Natural killer cell (primary cell): ENCODE measurements at regions not wholly inside any gene's neighbourhood (a gene's known extent, or its start where the extent isn't known, plus 50 kb on each side); places are given as distances from the start of the nearest gene placed in this dataset.

Experiments used
- ATAC-seq, 3 donors: fragments of 150-1000 bp in 2 of 3; fragments of 200-7000 bp in 1 of 3; cut with Tn5 transposase; 1 replicate in 1 of 3; 2 replicates in 2 of 3; pipeline ENCODE4 v1.10.0; 2021; ENCODE audit warnings: mild to moderate bottlenecking in 2 of 3, moderate library complexity in 2 of 3
- DNase-seq, 2 donors: peaks; one replicate each; pipeline versions ENCODE4 v3.0.0 to v3.0.0-alpha.2; 2013 to 2021; ENCODE audit warnings: mixed read lengths in 1 of 2
- H3K27ac ChIP-seq: one replicate; pipeline ENCODE4 v1.5.1; 2013; ENCODE audit warnings: mild to moderate bottlenecking, low read length
- H3K27me3 ChIP-seq: one replicate; pipeline ENCODE4 v1.6.1; 2013; ENCODE audit warnings: low read length; ENCODE audit not compliant: control insufficient read depth, insufficient read depth
- H3K36me3 ChIP-seq: one replicate; pipeline ENCODE4 v1.6.1; 2013; ENCODE audit warnings: low read length; ENCODE audit not compliant: control insufficient read depth, insufficient read depth
- H3K4me1 ChIP-seq: one replicate; pipeline ENCODE4 v1.6.1; 2013; ENCODE audit warnings: low read length; ENCODE audit not compliant: control insufficient read depth, insufficient read depth
- H3K4me3 ChIP-seq: one replicate; pipeline ENCODE4 v1.5.1; 2013; ENCODE audit warnings: low read length
- H3K9me3 ChIP-seq: one replicate; pipeline ENCODE4 v1.6.1; 2013; ENCODE audit warnings: low read length; ENCODE audit not compliant: control insufficient read depth, insufficient read depth
- H3K27ac Mint-ChIP-seq, 2 donors: one replicate each; pipeline ENCODE4 v1.8.0; 2022; ENCODE audit warnings: mild to moderate bottlenecking in 2 of 2, mixed read lengths in 2 of 2, moderate library complexity in 1 of 2
- H3K27me3 Mint-ChIP-seq, 2 donors: one replicate each; pipeline ENCODE4 v1.8.0; 2022; ENCODE audit warnings: low read depth in 2 of 2, mixed read lengths in 2 of 2
- H3K36me3 Mint-ChIP-seq: one replicate; pipeline ENCODE4 v1.8.0; 2022; ENCODE audit warnings: mixed read lengths
- H3K4me1 Mint-ChIP-seq, 2 donors: one replicate each; pipeline ENCODE4 v1.8.0; 2022; ENCODE audit warnings: mixed read lengths in 2 of 2
- H3K4me3 Mint-ChIP-seq: one replicate; pipeline ENCODE4 v1.8.0; 2022; ENCODE audit warnings: mild to moderate bottlenecking, moderate library complexity, mixed read lengths
- H3K9me3 Mint-ChIP-seq, 2 donors: one replicate each; pipeline ENCODE4 v1.8.0; 2022; ENCODE audit warnings: mixed read lengths in 2 of 2
- WGBS: methylation state at CpG from one replicate; pipeline ENCODE4 v1.1.7; 2013; ENCODE audit warnings: missing lambda C conversion rate; ENCODE audit not compliant: insufficient coverage; 5-methylcytosine and 5-hydroxymethylcytosine counted together
- intact Hi-C: fragments of 100-400 bp; cut with micrococcal nuclease; formaldehyde crosslinking; loops from one replicate; pipeline ENCODE4 v1.14.2; 2022
- TF ChIP-seq, protein P1 (sequence below): fragments of 200-600 bp; IDR thresholded peaks from one replicate; pipeline ENCODE4 v1.8.0; 2022; ENCODE audit warnings: antibody characterized with exemption

DNA sequence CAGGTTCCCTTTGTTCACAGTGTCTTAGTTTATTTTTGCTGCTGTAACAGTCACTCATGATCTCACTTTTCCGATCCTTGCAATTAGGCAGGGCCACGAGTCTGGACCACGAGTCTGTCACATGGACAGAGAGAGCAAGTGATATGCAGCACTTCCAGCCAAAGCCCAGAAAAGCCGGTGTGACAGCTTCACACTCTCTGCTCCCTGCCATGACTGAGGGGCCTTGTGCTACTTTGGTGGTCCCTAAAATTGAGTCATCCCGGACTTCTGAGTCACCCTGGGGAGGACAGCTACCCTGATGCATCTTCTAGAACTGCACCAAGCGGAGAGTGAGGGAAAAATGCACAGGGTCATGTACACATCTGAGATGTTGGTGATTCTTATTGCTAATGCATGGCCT is 179.6 kb downstream of the EFNB2 start:
- Histone ChIP-seq H3K27ac (no peak overlapping the region), H3K9me3 (no peaks in the 10 kb centered on the region), H3K4me3 (no peak overlapping the region), H3K4me1 (no peaks in the 10 kb centered on the region), H3K36me3 (no peaks in the 10 kb centered on the region), H3K27me3 (no peaks in the 10 kb centered on the region)
- DNase-seq: no peak
- peaks cover 2 to 3% of the 10 kb centered on the region in 2 donors for H3K9me3 Mint-ChIP-seq
- ATAC-seq: no peak
- TF ChIP-seq, protein P1, sequence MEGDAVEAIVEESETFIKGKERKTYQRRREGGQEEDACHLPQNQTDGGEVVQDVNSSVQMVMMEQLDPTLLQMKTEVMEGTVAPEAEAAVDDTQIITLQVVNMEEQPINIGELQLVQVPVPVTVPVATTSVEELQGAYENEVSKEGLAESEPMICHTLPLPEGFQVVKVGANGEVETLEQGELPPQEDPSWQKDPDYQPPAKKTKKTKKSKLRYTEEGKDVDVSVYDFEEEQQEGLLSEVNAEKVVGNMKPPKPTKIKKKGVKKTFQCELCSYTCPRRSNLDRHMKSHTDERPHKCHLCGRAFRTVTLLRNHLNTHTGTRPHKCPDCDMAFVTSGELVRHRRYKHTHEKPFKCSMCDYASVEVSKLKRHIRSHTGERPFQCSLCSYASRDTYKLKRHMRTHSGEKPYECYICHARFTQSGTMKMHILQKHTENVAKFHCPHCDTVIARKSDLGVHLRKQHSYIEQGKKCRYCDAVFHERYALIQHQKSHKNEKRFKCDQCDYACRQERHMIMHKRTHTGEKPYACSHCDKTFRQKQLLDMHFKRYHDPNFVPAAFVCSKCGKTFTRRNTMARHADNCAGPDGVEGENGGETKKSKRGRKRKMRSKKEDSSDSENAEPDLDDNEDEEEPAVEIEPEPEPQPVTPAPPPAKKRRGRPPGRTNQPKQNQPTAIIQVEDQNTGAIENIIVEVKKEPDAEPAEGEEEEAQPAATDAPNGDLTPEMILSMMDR: no peak
- no peak overlapping the region for H3K4me3 Mint-ChIP-seq
- WGBS: 85% methylated on average over 6 of the region's 6 CpGs
- intact Hi-C loops: no loop called here
- H3K27ac Mint-ChIP-seq: no peak overlapping the region
- no peaks in the 10 kb centered on the region for H3K36me3 Mint-ChIP-seq
- H3K27me3 Mint-ChIP-seq: peaks cover 3 to 12% of the 10 kb centered on the region in 2 donors
- no peaks in the 10 kb centered on the region for H3K4me1 Mint-ChIP-seq

DNA sequence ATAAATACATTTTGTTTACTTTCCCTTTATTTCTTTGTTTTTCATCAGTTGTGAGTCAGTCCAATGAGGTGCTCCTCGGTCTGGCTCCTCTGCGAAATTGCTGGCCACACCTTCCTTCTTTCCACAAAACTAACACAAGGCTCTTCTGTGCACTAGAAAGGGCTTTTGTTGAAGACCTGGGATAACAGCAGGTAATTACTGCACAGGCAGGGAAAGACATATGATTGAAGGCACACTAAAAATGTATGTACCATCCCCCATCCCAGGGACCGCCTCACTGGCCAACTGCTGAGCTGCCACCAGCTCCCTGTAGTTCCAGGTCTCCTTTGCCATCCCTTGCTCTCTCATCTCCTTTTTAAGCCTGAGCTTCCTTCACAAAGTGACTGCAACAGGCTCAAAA is 180.5 kb downstream of the EFNB2 start:
- WGBS: 88% methylated on average over 3 of the region's 3 CpGs
- peaks cover 3 to 16% of the 10 kb centered on the region in 2 donors for H3K27me3 Mint-ChIP-seq

DNA sequence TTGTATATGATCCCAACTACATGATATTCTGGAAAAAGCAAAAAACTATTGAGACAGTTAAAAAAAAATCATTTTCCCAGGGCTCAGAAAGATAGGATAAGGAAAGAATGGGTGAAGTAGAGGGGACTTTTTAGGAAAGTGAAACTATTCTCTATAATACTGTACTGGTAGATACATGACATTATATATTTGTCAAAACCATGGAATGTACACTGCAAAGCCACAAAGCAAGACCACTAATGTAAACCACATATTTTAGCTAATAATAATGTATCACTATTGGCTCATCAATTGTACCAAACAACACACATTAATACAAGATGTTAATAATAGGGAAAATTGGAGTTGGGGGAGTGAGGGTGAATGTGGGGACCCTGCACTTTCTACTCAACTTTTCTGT is 182.6 kb downstream of the EFNB2 start:
- H3K4me3 Mint-ChIP-seq: no peak overlapping the region
- Histone ChIP-seq H3K36me3 (no peaks in the 10 kb centered on the region), H3K27me3 (peaks cover 18% of the 10 kb centered on the region), H3K27ac (no peak overlapping the region), H3K4me1 (no peaks in the 10 kb centered on the region), H3K9me3 (no peaks in the 10 kb centered on the region), H3K4me3 (no peak overlapping the region)
- DNase-seq (no peak), ATAC-seq (no peak)
- peaks cover 8 to 16% of the 10 kb centered on the region in 2 donors for H3K27me3 Mint-ChIP-seq
- no peak overlapping the region for H3K27ac Mint-ChIP-seq
- no peaks in the 10 kb centered on the region for H3K4me1 Mint-ChIP-seq
- intact Hi-C loops: loop anchor here (5.0 kb wide), 1 partner anchor 811 kb away; no protein-coding TSS in a partner anchor
- TF ChIP-seq, protein P1: no peak
- H3K9me3 Mint-ChIP-seq: peaks cover 2 to 3% of the 10 kb centered on the region in 2 donors
- H3K36me3 Mint-ChIP-seq: no peaks in the 10 kb centered on the region

More for the DNA sequence above, 180.5 kb downstream of the EFNB2 start:
- intact Hi-C loops: loop anchor here (5.0 kb wide), 1 partner anchor 813 kb away; no protein-coding TSS in a partner anchor
- H3K27me3 ChIP-seq: peaks cover 6% of the 10 kb centered on the region
- no peak for DNase-seq
- H3K9me3 Mint-ChIP-seq: peaks cover 2 to 3% of the 10 kb centered on the region in 2 donors
- no peaks in the 10 kb centered on the region for H3K4me1 Mint-ChIP-seq
- no peaks in the 10 kb centered on the region for H3K4me1 ChIP-seq
- H3K9me3 ChIP-seq: no peaks in the 10 kb centered on the region
- no peak for ATAC-seq
- H3K4me3 Mint-ChIP-seq: no peak overlapping the region
- H3K4me3 ChIP-seq: no peak overlapping the region
- no peaks in the 10 kb centered on the region for H3K36me3 ChIP-seq
- no peaks in the 10 kb centered on the region for H3K36me3 Mint-ChIP-seq
- TF ChIP-seq, protein P1: no peak
- no peak overlapping the region for H3K27ac ChIP-seq
- no peak overlapping the region for H3K27ac Mint-ChIP-seq

DNA sequence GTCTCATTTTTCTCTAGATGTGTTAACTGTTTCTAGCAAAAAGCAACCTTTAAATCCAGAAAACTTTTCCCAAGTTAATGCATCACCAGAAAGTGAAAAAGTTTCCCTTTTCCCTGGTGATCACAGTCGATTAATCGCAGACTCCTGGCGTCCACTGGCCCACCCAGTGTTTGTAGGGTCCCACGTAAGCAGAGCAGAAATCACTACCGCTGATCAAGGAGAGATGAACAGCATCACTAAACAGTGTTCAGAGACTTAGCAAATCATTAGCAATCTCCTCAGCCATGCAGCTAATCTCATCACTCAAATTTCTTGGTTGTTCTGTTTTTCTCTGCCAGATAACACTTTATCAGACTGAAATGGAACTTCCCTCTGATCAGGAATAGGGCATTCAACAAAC is 184.2 kb downstream of the EFNB2 start:
- Mint-ChIP-seq H3K4me1 (no peaks in the 10 kb centered on the region), H3K4me3 (no peak overlapping the region), H3K27me3 (peaks cover 5 to 16% of the 10 kb centered on the region in 2 donors), H3K36me3 (no peaks in the 10 kb centered on the region), H3K9me3 (peaks cover 0 to 2% of the 10 kb centered on the region in 2 donors), H3K27ac (no peak overlapping the region)
- no peaks in the 10 kb centered on the region for H3K4me1 ChIP-seq
- H3K27me3 ChIP-seq: peaks cover 24% of the 10 kb centered on the region
- 93% methylated on average over 5 of the region's 5 CpGs for WGBS
- H3K27ac ChIP-seq: no peak overlapping the region
- no peaks in the 10 kb centered on the region for H3K36me3 ChIP-seq
- DNase-seq: no peak
- H3K9me3 ChIP-seq: no peaks in the 10 kb centered on the region
- TF ChIP-seq, protein P1: no peak
- ATAC-seq: no peak
- H3K4me3 ChIP-seq: no peak overlapping the region
- intact Hi-C loops: loop anchor here (5.0 kb wide), 1 partner anchor 809 kb away; no protein-coding TSS in a partner anchor
